ENCODE measurements at regions not wholly inside any gene's neighbourhood (a gene's known extent, or its start where the extent isn't known, plus 50 kb on each side); places are given as distances from the start of the nearest gene placed in this dataset.

- no peak for TF ChIP-seq CTCF (conservative IDR thresholded peaks at IDR 0.05)
- TF ChIP-seq EZH2 (IDR thresholded peaks at IDR 0.05; ENCODE audit: low read depth), result no peak
Measured at GRCh38 chr1:220457957-220458609, 69.9 kb upstream of the MARK1 start.

Measured in PC-9 (cell line).